GM12878 (cell line): ENCODE measurements at regions not wholly inside any gene's neighbourhood (a gene's known extent, or its start where the extent isn't known, plus 50 kb on each side); places are given as distances from the start of the nearest gene placed in this dataset.

Experiments used
- CHD4 ChIP-seq: fragments of 200-600 bp; sonication (generic); IDR thresholded peaks from 2 replicates; pipeline ENCODE4 v1.6.1; 2016; ENCODE audit warnings: mild to moderate bottlenecking
- CTCF ChIP-seq, 3 experiments: IDR thresholded peaks in 2 of 3; conservative IDR thresholded peaks in 1 of 3; 2 replicates each; pipeline ENCODE4 v1.5.1; 2011; ENCODE audit warnings: low read depth in 3 of 3, low read length in 3 of 3, mild to moderate bottlenecking in 3 of 3, control low read depth in 2 of 3, moderate library complexity in 2 of 3, inconsistent platforms in 1 of 3, mixed read lengths in 1 of 3; ENCODE audit not compliant: control insufficient read depth in 2 of 3, insufficient read depth in 1 of 3; ENCODE audit errors: extremely low read depth in 1 of 3
- EP300 ChIP-seq, 2 experiments: fragments of 150-350 bp in 1 of 2; IDR thresholded peaks; 2 replicates each; pipeline ENCODE4 v1.6.1; 2011 to 2012; ENCODE audit warnings: low read depth in 2 of 2, low read length in 2 of 2, borderline replicate concordance in 1 of 2, improper control_type of control experiment in 1 of 2, inconsistent platforms in 1 of 2; ENCODE audit not compliant: control insufficient read depth in 1 of 2
- MAX ChIP-seq: IDR thresholded peaks from 2 replicates; pipeline ENCODE4 v1.6.1; 2012; ENCODE audit warnings: low read depth, low read length, improper control_type of control experiment
- MXI1 ChIP-seq: fragments of 150-350 bp; IDR thresholded peaks from 2 replicates; pipeline ENCODE4 v1.6.1; 2011; ENCODE audit warnings: low read depth, mild to moderate bottlenecking, inconsistent platforms, low read length, improper control_type of control experiment
- PRDM15 ChIP-seq: fragments of 450-650 bp; formaldehyde crosslinking; IDR thresholded peaks from 2 replicates; pipeline ENCODE4 v1.4.0; 2020; ENCODE audit warnings: mild to moderate bottlenecking, moderate library complexity
- SIX5 ChIP-seq: IDR thresholded peaks from 2 replicates; pipeline ENCODE4 v1.6.1; 2011; ENCODE audit warnings: mild to moderate bottlenecking, low read depth, low read length, moderate library complexity; ENCODE audit not compliant: severe bottlenecking
- SMC3 ChIP-seq: IDR thresholded peaks from 2 replicates; pipeline ENCODE4 v1.6.1; 2011; ENCODE audit warnings: low read length, improper control_type of control experiment, borderline replicate concordance
- SP1 ChIP-seq: IDR thresholded peaks from one replicate; pipeline ENCODE4 v1.6.1; 2011; ENCODE audit warnings: low read depth, low read length
- USF2 ChIP-seq: IDR thresholded peaks from 2 replicates; pipeline ENCODE4 v1.6.1; 2011; ENCODE audit warnings: low read depth, low read length, improper control_type of control experiment, borderline replicate concordance

GRCh38 chr7:121488111-121488650, 92.1 kb upstream of the FAM3C start:
- TF ChIP-seq EP300 (IDR thresholded peaks at IDR 0.05; ENCODE audit: borderline replicate concordance in 1 of 2, control insufficient read depth in 1 of 2, low read depth in 2 of 2, low read length in 2 of 2) (no peak), SP1 (no peak), PRDM15 (no peak), MXI1 (no peak), SIX5 (no peak), USF2 (no peak), CTCF (IDR thresholded peaks at IDR 0.05 in 2 of 3, conservative IDR thresholded peaks at IDR 0.05 in 1 of 3; ENCODE audit: control insufficient read depth in 2 of 3, extremely low read depth in 1 of 3, insufficient read depth in 1 of 3, low read depth in 3 of 3, low read length in 3 of 3) (no peak), SMC3 (no peak), MAX (no peak), CHD4 (no peak)
